Esophagus muscularis mucosa (tissue), 3 donors: ENCODE measurements at regions not wholly inside any gene's neighbourhood (a gene's known extent, or its start where the extent isn't known, plus 50 kb on each side); places are given as distances from the start of the nearest gene placed in this dataset.
"Not testable (repeated sequence)": the region's sequence is repeated elsewhere in the genome, so short reads cannot be mapped to it uniquely, and the experiment has no call there.

Experiments used
- CTCF ChIP-seq, 3 experiments: fragments of 200-600 bp in 2 of 3; fragments of 450-650 bp in 1 of 3; sonication (generic) in 2 of 3; IDR thresholded peaks; one replicate each; pipeline ENCODE4 v1.5.1; 2017 to 2019; ENCODE audit warnings: antibody characterized with exemption in 3 of 3, mild to moderate bottlenecking in 2 of 3, moderate library complexity in 1 of 3
- POLR2A ChIP-seq: fragments of 450-650 bp; IDR thresholded peaks from one replicate; pipeline ENCODE4 v1.6.1; 2017; ENCODE audit warnings: antibody characterized with exemption, moderate library complexity, mild to moderate bottlenecking, low read depth
- POLR2AphosphoS5 ChIP-seq, 2 donors: sonication (generic); formaldehyde crosslinking; IDR thresholded peaks; one replicate each; pipeline ENCODE4 v1.6.1; 2017; ENCODE audit warnings: antibody characterized with exemption in 2 of 2

- TF ChIP-seq POLR2A; CTCF (IDR thresholded peaks at IDR 0.05); POLR2AphosphoS5 (IDR thresholded peaks at IDR 0.05): not testable (repeated sequence)
Measured at GRCh38 chr5:34108897-34109296, 65.9 kb upstream of the C1QTNF3 start.
